DMS 273 (cell line): ENCODE measurements at regions not wholly inside any gene's neighbourhood (a gene's known extent, or its start where the extent isn't known, plus 50 kb on each side); places are given as distances from the start of the nearest gene placed in this dataset.
A peak's percentile ranks its signal among the peaks of the same experiment; 100 is the strongest.

ENCODE experiments used
- DNase-seq: peaks from one replicate; lab custom pipeline; 2025; ENCODE audit not compliant: unreplicated experiment; lab: John Stamatoyannopoulos, UW

GRCh38 chr7:118013252-118014010, 140.2 kb upstream of the CTTNBP2 start:
- no peak for DNase-seq

GRCh38 chr7:118022546-118022945, 149.3 kb upstream of the CTTNBP2 start:
- DNase-seq, result no peak

- DNase-seq, result no peak
These were observed 153.6 kb upstream of the CTTNBP2 start for GRCh38 chr7:118026791-118027190.

GRCh38 chr7:118028226-118028625, 155.0 kb upstream of the CTTNBP2 start:
- DNase-seq, result no peak

GRCh38 chr7:118029826-118030422, 154.0 kb upstream of the LSM8 start:
- DNase-seq, result no peak

- DNase-seq, result no peak
These were observed 150.7 kb upstream of the LSM8 start for GRCh38 chr7:118033273-118033672.

GRCh38 chr7:118039963-118040489, 143.9 kb upstream of the LSM8 start:
- no peak for DNase-seq

GRCh38 chr7:118040562-118040961, 143.4 kb upstream of the LSM8 start:
- DNase-seq, result no peak

- DNase-seq, result no peak
These were observed 142.6 kb upstream of the LSM8 start for GRCh38 chr7:118041251-118041878.

GRCh38 chr7:118045629-118046028, 138.3 kb upstream of the LSM8 start:
- no peak for DNase-seq

GRCh38 chr7:118046086-118046485, 137.9 kb upstream of the LSM8 start:
- DNase-seq, result no peak

- no peak for DNase-seq
These were observed 137.2 kb upstream of the LSM8 start for GRCh38 chr7:118046801-118047200.

GRCh38 chr7:118052336-118052735, 131.6 kb upstream of the LSM8 start:
- no peak for DNase-seq

- no peak for DNase-seq
These were observed 130.6 kb upstream of the LSM8 start for GRCh38 chr7:118053353-118053752.

- no peak for DNase-seq
These were observed 129.4 kb upstream of the LSM8 start for GRCh38 chr7:118054529-118054928.

- no peak for DNase-seq
These were observed 128.3 kb upstream of the LSM8 start for GRCh38 chr7:118055647-118056046.

GRCh38 chr7:118057404-118057803, 126.6 kb upstream of the LSM8 start:
- DNase-seq, result no peak

- peak; percentile 17 for DNase-seq
These were observed 124.8 kb upstream of the LSM8 start for GRCh38 chr7:118059209-118059608.

GRCh38 chr7:118060692-118061091, 123.3 kb upstream of the LSM8 start:
- no peak for DNase-seq

GRCh38 chr7:118061386-118061785, 122.6 kb upstream of the LSM8 start:
- DNase-seq, result no peak

- DNase-seq, result no peak
These were observed 110.9 kb upstream of the LSM8 start for GRCh38 chr7:118072893-118073674.
